ENCODE measurements at regions not wholly inside any gene's neighbourhood (a gene's known extent, or its start where the extent isn't known, plus 50 kb on each side); places are given as distances from the start of the nearest gene placed in this dataset.

DNA sequence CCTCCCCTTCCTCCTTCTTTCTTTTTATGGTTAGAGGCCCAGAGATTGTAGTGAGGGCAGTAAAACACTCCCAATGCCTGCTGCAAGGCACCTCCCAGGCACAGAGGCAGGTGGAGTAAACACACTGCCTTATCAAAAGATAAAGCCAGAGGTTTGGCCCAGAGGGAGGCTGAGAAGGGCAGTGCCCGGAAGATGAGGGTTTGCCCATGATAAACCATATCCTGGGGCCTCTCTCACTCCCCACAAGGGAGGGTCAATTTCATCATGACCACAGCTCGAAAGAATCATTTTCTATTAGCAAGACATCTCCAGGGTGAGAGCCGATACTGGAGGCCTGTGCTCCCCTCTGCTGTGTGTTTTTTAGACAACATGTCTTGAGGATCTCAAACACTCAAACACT lies 98.5 kb upstream of the FAM9C start:
- TF ChIP-seq, protein P1, sequence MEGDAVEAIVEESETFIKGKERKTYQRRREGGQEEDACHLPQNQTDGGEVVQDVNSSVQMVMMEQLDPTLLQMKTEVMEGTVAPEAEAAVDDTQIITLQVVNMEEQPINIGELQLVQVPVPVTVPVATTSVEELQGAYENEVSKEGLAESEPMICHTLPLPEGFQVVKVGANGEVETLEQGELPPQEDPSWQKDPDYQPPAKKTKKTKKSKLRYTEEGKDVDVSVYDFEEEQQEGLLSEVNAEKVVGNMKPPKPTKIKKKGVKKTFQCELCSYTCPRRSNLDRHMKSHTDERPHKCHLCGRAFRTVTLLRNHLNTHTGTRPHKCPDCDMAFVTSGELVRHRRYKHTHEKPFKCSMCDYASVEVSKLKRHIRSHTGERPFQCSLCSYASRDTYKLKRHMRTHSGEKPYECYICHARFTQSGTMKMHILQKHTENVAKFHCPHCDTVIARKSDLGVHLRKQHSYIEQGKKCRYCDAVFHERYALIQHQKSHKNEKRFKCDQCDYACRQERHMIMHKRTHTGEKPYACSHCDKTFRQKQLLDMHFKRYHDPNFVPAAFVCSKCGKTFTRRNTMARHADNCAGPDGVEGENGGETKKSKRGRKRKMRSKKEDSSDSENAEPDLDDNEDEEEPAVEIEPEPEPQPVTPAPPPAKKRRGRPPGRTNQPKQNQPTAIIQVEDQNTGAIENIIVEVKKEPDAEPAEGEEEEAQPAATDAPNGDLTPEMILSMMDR (IDR thresholded peaks at IDR 0.05), result no peak
- peak in 1 of 3 donors; percentile 29 for TF ChIP-seq POLR2AphosphoS5 (IDR thresholded peaks at IDR 0.05)

All from transverse colon (tissue), 4 donors.